IMR-90 (cell line): ENCODE measurements at regions not wholly inside any gene's neighbourhood (a gene's known extent, or its start where the extent isn't known, plus 50 kb on each side); places are given as distances from the start of the nearest gene placed in this dataset.

Experiments used
- ATAC-seq: fragments of 200-7000 bp; cut with Tn5 transposase; 2 replicates; pipeline ENCODE4 v1.9.1; 2020; ENCODE audit warnings: low read depth, mild to moderate bottlenecking, moderate library complexity
- BruUV-seq: library from RNA; stranded (reverse); fragments of 400-500 nt; replicated peaks from 2 replicates; lab custom pipeline; 2021; lab: Mats Ljungman, UMichigan
- CTCF ChIA-PET: fragments of 300-600 bp; formaldehyde crosslinking; extraction: SDS; loops from one replicate; lab custom pipeline; 2021; ENCODE audit warnings: antibody characterized with exemption; lab: Yijun Ruan, JAX
- POLR2A ChIA-PET: fragments of 300-600 bp; sonication (Branson Sonifier 250); formaldehyde crosslinking; loops from one replicate; lab custom pipeline; 2022; ENCODE audit warnings: antibody characterized with exemption; ENCODE audit not compliant: unreplicated experiment; lab: Charles Lee
- DNase-seq: peaks from one replicate; pipeline ENCODE4 v3.0.0; 2013
- H2AFZ ChIP-seq: replicated peaks from 2 replicates; pipeline ENCODE3; 2013; ENCODE audit warnings: low read length, mild to moderate bottlenecking; ENCODE audit not compliant: poor library complexity
- H2AK5ac ChIP-seq: 2 replicates; pipeline ENCODE4 v1.6.1; 2013; ENCODE audit warnings: low read depth, low read length, inconsistent platforms
- H2AK9ac ChIP-seq: replicated peaks from 2 replicates; pipeline ENCODE3; 2013; ENCODE audit warnings: mild to moderate bottlenecking, low read depth, low read length, moderate library complexity; ENCODE audit not compliant: poor library complexity
- H2BK120ac ChIP-seq: 2 replicates; pipeline ENCODE4 v1.6.1; 2013; ENCODE audit warnings: low read depth, low read length, inconsistent platforms
- H2BK15ac ChIP-seq: 3 replicates; pipeline ENCODE4 v1.6.1; 2013; ENCODE audit warnings: low read depth, low read length, inconsistent platforms
- H2BK20ac ChIP-seq: 2 replicates; pipeline ENCODE4 v1.6.1; 2013; ENCODE audit warnings: low read depth, mild to moderate bottlenecking, inconsistent platforms, low read length, moderate library complexity
- H2BK5ac ChIP-seq: 2 replicates; pipeline ENCODE4 v1.6.1; 2013; ENCODE audit warnings: mild to moderate bottlenecking, low read depth, low read length, inconsistent platforms; ENCODE audit not compliant: poor library complexity, severe bottlenecking
- H3K14ac ChIP-seq: replicated peaks from 2 replicates; pipeline ENCODE4 v1.6.1; 2013; ENCODE audit warnings: low read depth, low read length, inconsistent platforms
- H3K18ac ChIP-seq: 2 replicates; pipeline ENCODE4 v1.6.1; 2013; ENCODE audit warnings: low read depth, low read length, control low read depth
- H3K23ac ChIP-seq: 2 replicates; pipeline ENCODE4 v1.6.1; 2013; ENCODE audit warnings: low read depth, low read length, inconsistent platforms
- H3K27ac ChIP-seq: 2 replicates; pipeline ENCODE4 v1.5.1; 2013; ENCODE audit warnings: mild to moderate bottlenecking, control low read depth, low read length; ENCODE audit not compliant: insufficient read depth
- H3K27me3 ChIP-seq: 2 replicates; pipeline ENCODE4 v1.6.1; 2013; ENCODE audit warnings: low read length; ENCODE audit not compliant: control insufficient read depth, insufficient read depth
- H3K36me3 ChIP-seq: 2 replicates; pipeline ENCODE4 v1.6.1; 2013; ENCODE audit warnings: low read length, mixed read lengths; ENCODE audit not compliant: control insufficient read depth, insufficient read depth
- H3K4ac ChIP-seq: 2 replicates; pipeline ENCODE4 v1.6.1; 2013; ENCODE audit warnings: low read depth, low read length, inconsistent platforms
- H3K4me1 ChIP-seq: 2 replicates; pipeline ENCODE4 v1.6.1; 2013; ENCODE audit warnings: low read length, mixed read lengths; ENCODE audit not compliant: control insufficient read depth, insufficient read depth
- H3K4me2 ChIP-seq: 2 replicates; pipeline ENCODE4 v1.6.1; 2013; ENCODE audit warnings: low read depth, mild to moderate bottlenecking, control low read depth, low read length, moderate library complexity
- H3K4me3 ChIP-seq: 2 replicates; pipeline ENCODE4 v1.5.1; 2013; ENCODE audit warnings: low read depth, mild to moderate bottlenecking, control low read depth, low read length, moderate library complexity; ENCODE audit not compliant: insufficient read depth
- H3K56ac ChIP-seq: 2 replicates; pipeline ENCODE4 v1.6.1; 2013; ENCODE audit warnings: low read length, inconsistent platforms; ENCODE audit not compliant: insufficient read depth; ENCODE audit errors: extremely low read depth
- H3K79me1 ChIP-seq, 2 experiments: 2 replicates each; pipeline ENCODE4 v1.6.1; 2013; ENCODE audit warnings: low read length in 2 of 2, inconsistent platforms in 1 of 2, low read depth in 1 of 2
- H3K9ac ChIP-seq: 2 replicates; pipeline ENCODE4 v1.6.1; 2013; ENCODE audit warnings: low read depth, low read length, control low read depth
- H3K9me1 ChIP-seq: 2 replicates; pipeline ENCODE4 v1.6.1; 2013; ENCODE audit warnings: low read length, inconsistent platforms; ENCODE audit not compliant: insufficient read depth
- H3K9me3 ChIP-seq: 2 replicates; pipeline ENCODE4 v1.6.1; 2013; ENCODE audit warnings: low read length; ENCODE audit not compliant: control insufficient read depth, insufficient read depth
- H4K20me1 ChIP-seq: 2 replicates; pipeline ENCODE4 v1.6.1; 2013; ENCODE audit warnings: low read length, inconsistent platforms; ENCODE audit not compliant: insufficient read depth
- H4K5ac ChIP-seq: 2 replicates; pipeline ENCODE4 v1.6.1; 2013; ENCODE audit warnings: mild to moderate bottlenecking, low read depth, low read length, control low read depth
- H4K8ac ChIP-seq, 2 experiments: 2 replicates each; pipeline ENCODE4 v1.6.1; 2013; ENCODE audit warnings: low read depth in 2 of 2, low read length in 2 of 2, control low read depth in 1 of 2, inconsistent platforms in 1 of 2
- H4K91ac ChIP-seq: 2 replicates; pipeline ENCODE4 v1.6.1; 2013; ENCODE audit warnings: low read depth, low read length, inconsistent platforms; ENCODE audit not compliant: insufficient read depth
- BHLHE40 ChIP-seq: fragments of 150-350 bp; IDR thresholded peaks from 2 replicates; pipeline ENCODE4 v1.6.1; 2016; ENCODE audit warnings: mild to moderate bottlenecking, low read depth, low read length
- CEBPB ChIP-seq: IDR thresholded peaks from 2 replicates; pipeline ENCODE4 v1.6.1; 2012; ENCODE audit warnings: low read depth, low read length, improper control_type of control experiment
- CHD1 ChIP-seq: IDR thresholded peaks from 2 replicates; pipeline ENCODE4 v1.6.1; 2012; ENCODE audit warnings: low read depth, low read length, improper control_type of control experiment
- FOS ChIP-seq: fragments of 150-350 bp; IDR thresholded peaks from 2 replicates; pipeline ENCODE4 v1.6.1; 2016; ENCODE audit warnings: low read depth, low read length
- MAFK ChIP-seq: IDR thresholded peaks from 2 replicates; pipeline ENCODE4 v1.6.1; 2012; ENCODE audit warnings: low read depth, low read length, improper control_type of control experiment
- MAZ ChIP-seq: IDR thresholded peaks from 2 replicates; pipeline ENCODE4 v1.6.1; 2012; ENCODE audit warnings: low read depth, mild to moderate bottlenecking, low read length, improper control_type of control experiment, moderate library complexity, borderline replicate concordance
- MXI1 ChIP-seq: IDR thresholded peaks from 2 replicates; pipeline ENCODE4 v1.6.1; 2012; ENCODE audit warnings: low read depth, mild to moderate bottlenecking, low read length, moderate library complexity, borderline replicate concordance
- NFE2L2 ChIP-seq: fragments of 150-350 bp; IDR thresholded peaks from 2 replicates; pipeline ENCODE4 v1.6.1; 2016; ENCODE audit warnings: low read depth, mild to moderate bottlenecking, low read length
- POLR2A ChIP-seq: IDR thresholded peaks from 2 replicates; pipeline ENCODE4 v1.6.1; 2012; ENCODE audit warnings: mild to moderate bottlenecking, low read depth, low read length
- RAD21 ChIP-seq: IDR thresholded peaks from 2 replicates; pipeline ENCODE4 v1.6.1; 2012; ENCODE audit warnings: low read length, improper control_type of control experiment
- RCOR1 ChIP-seq: IDR thresholded peaks from 2 replicates; pipeline ENCODE4 v1.6.1; 2012; ENCODE audit warnings: mild to moderate bottlenecking, low read length, improper control_type of control experiment; ENCODE audit not compliant: insufficient replicate concordance
- RFX5 ChIP-seq: IDR thresholded peaks from 2 replicates; pipeline ENCODE4 v1.8.0; 2012; ENCODE audit warnings: low read depth, mild to moderate bottlenecking, low read length, moderate library complexity
- SMC3 ChIP-seq: fragments of 150-350 bp; IDR thresholded peaks from 2 replicates; pipeline ENCODE4 v1.6.1; 2016; ENCODE audit warnings: low read depth, mild to moderate bottlenecking, antibody characterized with exemption, low read length, moderate library complexity
- WGBS, 2 experiments: methylation state at CpG; one replicate each; pipeline versions ENCODE4 v1.1.5 to v1.1.7; 2013; ENCODE audit warnings: missing lambda C conversion rate in 2 of 2; ENCODE audit not compliant: insufficient read length in 1 of 2; ENCODE audit errors: extremely low coverage in 2 of 2; 5-methylcytosine and 5-hydroxymethylcytosine counted together
- dilution Hi-C: fragments of 300-500 bp; cut with HindIII; formaldehyde crosslinking; loops from one replicate; pipeline ENCODE4 v1.14.3; 2018; ENCODE audit warnings: low sequenced_read_pairs; ENCODE audit not compliant: unreplicated experiment
- in situ Hi-C: fragments of 300-500 bp; cut with MboI; formaldehyde crosslinking; loops from 3 replicates; pipeline ENCODE4 v1.14.3; 2019; ENCODE audit warnings: low sequenced_read_pairs, inconsistent platforms, mixed read lengths
- intact Hi-C: fragments of 100-400 bp; cut with micrococcal nuclease; formaldehyde crosslinking; loops from 2 replicates; pipeline ENCODE4 v1.10.0; 2022
- TF ChIP-seq, protein P1 (sequence below): conservative IDR thresholded peaks from 2 replicates; pipeline ENCODE4 v1.5.1; 2012; ENCODE audit warnings: mild to moderate bottlenecking, low read depth, low read length, improper control_type of control experiment
- TF ChIP-seq, protein P2 (sequence below): fragments of 150-350 bp; IDR thresholded peaks from 2 replicates; pipeline ENCODE4 v1.6.1; 2017; ENCODE audit warnings: mild to moderate bottlenecking, antibody characterized with exemption, low read length, low read depth
- TF ChIP-seq, protein P3 (sequence below): fragments of 150-350 bp; IDR thresholded peaks from 2 replicates; pipeline ENCODE4 v1.6.1; 2016; ENCODE audit warnings: low read depth, mild to moderate bottlenecking, low read length, moderate library complexity, borderline replicate concordance

DNA sequence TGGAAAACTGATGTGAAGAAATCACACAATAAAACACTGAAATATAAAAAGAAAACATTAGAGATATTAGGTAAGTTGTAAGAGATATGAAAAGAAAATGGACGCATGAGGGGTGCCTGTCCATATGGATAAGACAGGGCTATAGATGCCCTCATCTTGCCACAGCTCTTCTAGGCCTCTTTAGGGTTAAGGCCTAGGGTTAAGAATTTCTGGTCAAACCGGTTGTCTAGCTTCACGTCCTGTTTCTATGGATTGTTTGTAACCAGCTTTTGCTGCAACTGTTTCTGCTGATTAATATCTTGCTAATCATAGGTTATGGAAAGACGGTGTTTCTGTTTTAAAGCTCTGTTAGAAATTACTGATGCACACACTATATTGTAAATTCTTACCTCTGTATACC is 389.9 kb upstream of the CTNND2 start:
- BruUV-seq = no TSS peak
- Histone ChIP-seq H4K91ac (no peak overlapping the region), H3K79me1 (no peaks in the 10 kb centered on the region), H3K18ac (no peak overlapping the region), H3K14ac (no peak overlapping the region), H2AFZ (no peak overlapping the region), H3K56ac (no peak overlapping the region), H3K9ac (no peak overlapping the region), H3K4me1 (no peaks in the 10 kb centered on the region), H2AK5ac (no peak overlapping the region), H2BK120ac (no peak overlapping the region), H2BK5ac (no peak overlapping the region), H4K20me1 (no peaks in the 10 kb centered on the region), H3K4ac (no peak overlapping the region), H2BK20ac (no peak overlapping the region), H4K8ac (no peak overlapping the region), H3K9me3 (peaks cover 2% of the 10 kb centered on the region; the same call in 1 of the 2 replicates), H3K36me3 (no peaks in the 10 kb centered on the region), H4K5ac (no peak overlapping the region), H2AK9ac (no peak overlapping the region), H2BK15ac (no peak overlapping the region), H3K9me1 (no peaks in the 10 kb centered on the region), H3K4me2 (no peak overlapping the region), H3K27ac (no peak overlapping the region), H3K4me3 (no peak overlapping the region), H3K23ac (no peak overlapping the region), H3K27me3 (no peaks in the 10 kb centered on the region)
- no CpG with 5 or more reads among the region's 4 CpGs for WGBS, 2 experiments
- ATAC-seq (no peak), DNase-seq (no peak)
- dilution Hi-C loops = no loop called here
- in situ Hi-C loops = no loop called here
- TF ChIP-seq BHLHE40 (no peak), MXI1 (no peak), CHD1 (no peak), CEBPB (no peak), POLR2A (no peak), RAD21 (no peak), FOS (no peak), NFE2L2 (no peak), RFX5 (no peak), MAFK (no peak), MAZ (no peak), SMC3 (no peak), RCOR1 (no peak)
- TF ChIP-seq, protein P1, sequence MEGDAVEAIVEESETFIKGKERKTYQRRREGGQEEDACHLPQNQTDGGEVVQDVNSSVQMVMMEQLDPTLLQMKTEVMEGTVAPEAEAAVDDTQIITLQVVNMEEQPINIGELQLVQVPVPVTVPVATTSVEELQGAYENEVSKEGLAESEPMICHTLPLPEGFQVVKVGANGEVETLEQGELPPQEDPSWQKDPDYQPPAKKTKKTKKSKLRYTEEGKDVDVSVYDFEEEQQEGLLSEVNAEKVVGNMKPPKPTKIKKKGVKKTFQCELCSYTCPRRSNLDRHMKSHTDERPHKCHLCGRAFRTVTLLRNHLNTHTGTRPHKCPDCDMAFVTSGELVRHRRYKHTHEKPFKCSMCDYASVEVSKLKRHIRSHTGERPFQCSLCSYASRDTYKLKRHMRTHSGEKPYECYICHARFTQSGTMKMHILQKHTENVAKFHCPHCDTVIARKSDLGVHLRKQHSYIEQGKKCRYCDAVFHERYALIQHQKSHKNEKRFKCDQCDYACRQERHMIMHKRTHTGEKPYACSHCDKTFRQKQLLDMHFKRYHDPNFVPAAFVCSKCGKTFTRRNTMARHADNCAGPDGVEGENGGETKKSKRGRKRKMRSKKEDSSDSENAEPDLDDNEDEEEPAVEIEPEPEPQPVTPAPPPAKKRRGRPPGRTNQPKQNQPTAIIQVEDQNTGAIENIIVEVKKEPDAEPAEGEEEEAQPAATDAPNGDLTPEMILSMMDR = no peak
- TF ChIP-seq, protein P2, sequence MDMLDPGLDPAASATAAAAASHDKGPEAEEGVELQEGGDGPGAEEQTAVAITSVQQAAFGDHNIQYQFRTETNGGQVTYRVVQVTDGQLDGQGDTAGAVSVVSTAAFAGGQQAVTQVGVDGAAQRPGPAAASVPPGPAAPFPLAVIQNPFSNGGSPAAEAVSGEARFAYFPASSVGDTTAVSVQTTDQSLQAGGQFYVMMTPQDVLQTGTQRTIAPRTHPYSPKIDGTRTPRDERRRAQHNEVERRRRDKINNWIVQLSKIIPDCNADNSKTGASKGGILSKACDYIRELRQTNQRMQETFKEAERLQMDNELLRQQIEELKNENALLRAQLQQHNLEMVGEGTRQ = no peak
- TF ChIP-seq, protein P3, sequence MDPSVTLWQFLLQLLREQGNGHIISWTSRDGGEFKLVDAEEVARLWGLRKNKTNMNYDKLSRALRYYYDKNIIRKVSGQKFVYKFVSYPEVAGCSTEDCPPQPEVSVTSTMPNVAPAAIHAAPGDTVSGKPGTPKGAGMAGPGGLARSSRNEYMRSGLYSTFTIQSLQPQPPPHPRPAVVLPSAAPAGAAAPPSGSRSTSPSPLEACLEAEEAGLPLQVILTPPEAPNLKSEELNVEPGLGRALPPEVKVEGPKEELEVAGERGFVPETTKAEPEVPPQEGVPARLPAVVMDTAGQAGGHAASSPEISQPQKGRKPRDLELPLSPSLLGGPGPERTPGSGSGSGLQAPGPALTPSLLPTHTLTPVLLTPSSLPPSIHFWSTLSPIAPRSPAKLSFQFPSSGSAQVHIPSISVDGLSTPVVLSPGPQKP = no peak
- intact Hi-C loops = loop anchor here (10.0 kb wide), 1 partner anchor 561 kb away; no protein-coding TSS in a partner anchor
- CTCF ChIA-PET = no interaction called here
- POLR2A ChIA-PET = interaction anchor here (0.6 kb wide), 1 partner anchor 264 kb away, joined by 7 read pairs; no protein-coding TSS in a partner anchor
